MM.1S (cell line): ENCODE measurements at regions not wholly inside any gene's neighbourhood (a gene's known extent, or its start where the extent isn't known, plus 50 kb on each side); places are given as distances from the start of the nearest gene placed in this dataset.

Source experiments
- CTCF ChIP-seq: fragments of 300-600 bp; sonication (generic); IDR thresholded peaks from 2 replicates; pipeline ENCODE4 v1.5.1; 2016; ENCODE audit warnings: antibody characterized with exemption, low read length, mixed read lengths
- EZH2 ChIP-seq: fragments of 300-600 bp; sonication (generic); optimal IDR thresholded peaks from 2 replicates; pipeline ENCODE3; 2017; ENCODE audit warnings: low read depth, mild to moderate bottlenecking, antibody characterized with exemption, low read length, mixed read lengths
- EZH2phosphoT487 ChIP-seq: fragments of 300-600 bp; sonication (generic); IDR thresholded peaks from 2 replicates; pipeline ENCODE4 v1.6.1; 2018; ENCODE audit warnings: antibody characterized with exemption, low read length

- TF ChIP-seq CTCF (no peak), EZH2 (no peak), EZH2phosphoT487 (no peak)
These were observed 73.1 kb upstream of the TNP1 start for GRCh38 chr2:216932863-216933548.
